Tibial nerve (tissue), 4 donors: ENCODE measurements at regions not wholly inside any gene's neighbourhood (a gene's known extent, or its start where the extent isn't known, plus 50 kb on each side); places are given as distances from the start of the nearest gene placed in this dataset.

Experiments
- DNase-seq, 2 donors: peaks; one replicate each; pipeline ENCODE4 v3.0.0-alpha.2; 2019; ENCODE audit warnings: low spot score in 2 of 2
- H3K27ac ChIP-seq, 4 donors: fragments of 200-600 bp; sonication (generic) in 3 of 4; one replicate each; pipeline ENCODE4 v1.5.1; 2017 to 2019; ENCODE audit warnings: mild to moderate bottlenecking in 1 of 4
- H3K27me3 ChIP-seq, 2 donors: fragments of 200-600 bp; sonication (generic) in 1 of 2; one replicate each; pipeline versions ENCODE4 v1.5.1 to v1.6.0; 2017 to 2019
- H3K36me3 ChIP-seq, 3 donors: fragments of 200-600 bp; sonication (generic); one replicate each; pipeline ENCODE4 v1.5.1; 2018 to 2019
- H3K4me1 ChIP-seq, 4 donors: fragments of 200-600 bp; sonication (generic) in 3 of 4; one replicate each; pipeline ENCODE4 v1.5.1; 2017 to 2019
- H3K4me3 ChIP-seq, 4 donors: fragments of 200-600 bp; sonication (generic) in 3 of 4; one replicate each; pipeline ENCODE4 v1.5.1; 2017 to 2019; ENCODE audit warnings: mild to moderate bottlenecking in 1 of 4, moderate library complexity in 1 of 4
- H3K9me3 ChIP-seq, 4 donors: fragments of 200-600 bp; sonication (generic) in 3 of 4; one replicate each; pipeline ENCODE4 v1.5.1; 2017 to 2019
- CTCF ChIP-seq, 5 experiments: fragments of 200-600 bp in 3 of 5; fragments of 450-650 bp in 2 of 5; sonication (generic) in 3 of 5; IDR thresholded peaks; one replicate each; pipeline ENCODE4 v1.5.1; 2016 to 2019; ENCODE audit warnings: antibody characterized with exemption in 5 of 5, mild to moderate bottlenecking in 3 of 5, moderate library complexity in 2 of 5
- EP300 ChIP-seq, 2 donors: sonication (generic); formaldehyde crosslinking; IDR thresholded peaks; one replicate each; pipeline ENCODE4 v1.6.1; 2017; ENCODE audit warnings: antibody characterized with exemption in 2 of 2, mild to moderate bottlenecking in 1 of 2
- POLR2A ChIP-seq, 2 donors: fragments of 450-650 bp; IDR thresholded peaks; one replicate each; pipeline ENCODE4 v1.6.1; 2017; ENCODE audit warnings: antibody characterized with exemption in 2 of 2, mild to moderate bottlenecking in 2 of 2, moderate library complexity in 2 of 2
- WGBS, 2 donors: methylation state at CpG; one replicate each; pipeline ENCODE4 v1.1.5; 2018; 5-methylcytosine and 5-hydroxymethylcytosine counted together

GRCh38 chr14:66114071-66114470 is 372.1 kb upstream of the CCDC196 start:
- TF ChIP-seq EP300 (IDR thresholded peaks at IDR 0.05): no peak
- no peak for TF ChIP-seq CTCF (IDR thresholded peaks at IDR 0.05)
- no peak for TF ChIP-seq POLR2A (IDR thresholded peaks at IDR 0.05)
- WGBS, 2 donors: 67 to 81% methylated on average over 3 of the region's 3 CpGs
- H3K36me3 ChIP-seq: no peaks in the 10 kb centered on the region
- no peak for DNase-seq
- no peaks in the 10 kb centered on the region for H3K4me1 ChIP-seq
- no peaks in the 10 kb centered on the region for H3K9me3 ChIP-seq
- no peak overlapping the region for H3K4me3 ChIP-seq
- no peak overlapping the region for H3K27ac ChIP-seq
- H3K27me3 ChIP-seq: no peaks in the 10 kb centered on the region

GRCh38 chr14:66115740-66116502 is 370.2 kb upstream of the CCDC196 start:
- 77 to 82% methylated on average over 8 of the region's 8 CpGs for WGBS, 2 donors
- H3K36me3 ChIP-seq: no peaks in the 10 kb centered on the region
- no peak for DNase-seq
- no peaks in the 10 kb centered on the region for H3K27me3 ChIP-seq
- no peak overlapping the region for H3K27ac ChIP-seq
- no peaks in the 10 kb centered on the region for H3K9me3 ChIP-seq
- TF ChIP-seq POLR2A (IDR thresholded peaks at IDR 0.05): no peak
- TF ChIP-seq CTCF (IDR thresholded peaks at IDR 0.05): no peak
- no peak for TF ChIP-seq EP300 (IDR thresholded peaks at IDR 0.05)
- no peak overlapping the region for H3K4me3 ChIP-seq
- no peaks in the 10 kb centered on the region for H3K4me1 ChIP-seq

GRCh38 chr14:66116732-66117131 is 369.4 kb upstream of the CCDC196 start:
- 73 to 89% methylated on average over 4 of the region's 4 CpGs for WGBS, 2 donors
- H3K4me3 ChIP-seq: no peak overlapping the region
- no peak overlapping the region for H3K27ac ChIP-seq
- TF ChIP-seq CTCF (IDR thresholded peaks at IDR 0.05): no peak
- no peak for TF ChIP-seq POLR2A (IDR thresholded peaks at IDR 0.05)
- no peak for TF ChIP-seq EP300 (IDR thresholded peaks at IDR 0.05)
- H3K36me3 ChIP-seq: no peaks in the 10 kb centered on the region
- no peaks in the 10 kb centered on the region for H3K27me3 ChIP-seq
- no peaks in the 10 kb centered on the region for H3K4me1 ChIP-seq
- no peak for DNase-seq
- H3K9me3 ChIP-seq: no peaks in the 10 kb centered on the region

GRCh38 chr14:66117600-66117999 is 368.6 kb upstream of the CCDC196 start:
- H3K27me3 ChIP-seq: no peaks in the 10 kb centered on the region
- H3K9me3 ChIP-seq: no peaks in the 10 kb centered on the region
- H3K36me3 ChIP-seq: no peaks in the 10 kb centered on the region
- H3K4me3 ChIP-seq: no peak overlapping the region
- TF ChIP-seq POLR2A (IDR thresholded peaks at IDR 0.05): no peak
- no peak for TF ChIP-seq EP300 (IDR thresholded peaks at IDR 0.05)
- TF ChIP-seq CTCF (IDR thresholded peaks at IDR 0.05): no peak
- WGBS, 2 donors: 72 to 78% methylated on average over 3 of the region's 3 CpGs
- DNase-seq: no peak
- H3K4me1 ChIP-seq: no peaks in the 10 kb centered on the region
- no peak overlapping the region for H3K27ac ChIP-seq

- WGBS, 2 donors: 82 to 90% methylated on average over 5 of the region's 5 CpGs
- DNase-seq: no peak
- Histone ChIP-seq H3K27ac (no peak overlapping the region), H3K4me3 (no peak overlapping the region), H3K27me3 (no peaks in the 10 kb centered on the region), H3K4me1 (no peaks in the 10 kb centered on the region), H3K9me3 (no peaks in the 10 kb centered on the region), H3K36me3 (no peaks in the 10 kb centered on the region)
- TF ChIP-seq EP300 (IDR thresholded peaks at IDR 0.05): no peak
- TF ChIP-seq POLR2A (IDR thresholded peaks at IDR 0.05): no peak
- TF ChIP-seq CTCF (IDR thresholded peaks at IDR 0.05): no peak
These were observed 366.5 kb upstream of the CCDC196 start for GRCh38 chr14:66119606-66120231.
